NCI-H2107 (cell line): ENCODE measurements at regions not wholly inside any gene's neighbourhood (a gene's known extent, or its start where the extent isn't known, plus 50 kb on each side); places are given as distances from the start of the nearest gene placed in this dataset.
A peak's percentile ranks its signal among the peaks of the same experiment; 100 is the strongest.
"Not testable (repeated sequence)": the region's sequence is repeated elsewhere in the genome, so short reads cannot be mapped to it uniquely, and the experiment has no call there.

Experiments
- DNase-seq: peaks from one replicate; lab custom pipeline; 2025; lab: John Stamatoyannopoulos, UW

- peak; percentile 70 for DNase-seq
These were observed 155.9 kb upstream of the KLF12 start for GRCh38 chr13:74289861-74290773.

GRCh38 chr13:74289107-74289506, 154.9 kb upstream of the KLF12 start:
- DNase-seq: no peak

DNA sequence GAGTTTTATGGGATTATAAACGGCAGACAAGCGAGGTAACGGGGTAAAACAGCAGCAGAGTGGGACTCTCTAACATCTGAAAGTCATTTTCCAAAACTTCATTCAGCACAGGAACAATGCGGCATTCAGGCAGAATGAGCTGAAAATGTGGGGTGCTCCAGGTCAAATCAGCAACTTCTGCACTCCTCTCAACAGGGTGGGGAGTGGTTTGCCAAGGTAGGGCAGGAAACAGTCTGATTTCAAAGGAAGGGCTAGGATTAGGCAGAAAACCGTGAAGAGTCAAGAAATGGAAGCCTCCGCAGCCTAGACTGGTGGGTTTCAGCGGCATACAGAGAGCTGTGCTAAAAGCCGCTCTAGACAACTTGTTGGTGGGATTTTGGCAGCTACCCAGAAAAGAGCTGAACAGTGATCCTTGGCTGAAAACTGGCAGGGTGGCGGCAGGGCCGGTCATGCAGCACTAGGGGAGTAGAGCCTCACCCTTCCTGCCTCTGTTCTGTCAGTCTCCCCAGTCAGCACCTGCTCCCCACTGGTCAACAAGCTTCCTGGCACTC, 154.2 kb upstream of the KLF12 start:
- DNase-seq: no peak

GRCh38 chr13:74287724-74288169, 153.5 kb upstream of the KLF12 start:
- peak; percentile 14 for DNase-seq

- no peak for DNase-seq
These were observed 146.7 kb upstream of the KLF12 start for GRCh38 chr13:74280795-74281490.

DNA sequence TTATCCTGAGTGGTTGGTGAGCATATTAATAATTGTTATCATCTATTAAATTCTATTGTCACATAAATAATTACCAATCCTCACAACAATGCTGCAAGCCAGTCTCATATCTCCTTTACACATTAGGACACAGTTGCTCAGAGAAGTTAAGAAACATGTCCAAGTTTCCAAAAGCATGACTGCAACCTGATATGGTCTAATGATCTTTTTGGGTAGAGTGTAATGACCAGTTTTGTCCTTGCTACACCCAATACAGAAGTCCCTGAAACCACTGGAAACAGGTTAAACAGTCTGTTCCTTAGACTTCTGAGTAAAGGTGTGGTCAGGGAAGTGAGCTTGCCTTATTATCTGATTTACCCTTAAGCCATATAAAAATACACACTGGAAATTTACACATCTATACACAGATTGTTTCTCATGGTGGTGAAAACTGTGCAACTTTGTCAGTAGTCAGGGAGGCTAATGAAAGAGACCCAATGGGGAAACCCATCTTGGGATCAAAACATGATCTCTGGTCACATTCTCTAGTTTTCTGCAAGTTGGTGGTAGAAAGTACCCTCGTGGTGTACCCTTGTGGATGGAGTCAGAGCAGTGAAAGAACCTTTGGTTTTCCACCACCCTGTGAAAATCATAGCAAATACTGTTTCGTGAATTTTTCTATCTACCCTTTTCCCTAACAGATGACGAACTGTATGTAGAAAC, 146.0 kb upstream of the KLF12 start:
- DNase-seq: no peak

GRCh38 chr13:74278901-74279300, 144.7 kb upstream of the KLF12 start:
- no peak for DNase-seq

GRCh38 chr13:74274916-74275315, 140.7 kb upstream of the KLF12 start:
- DNase-seq: no peak

DNA sequence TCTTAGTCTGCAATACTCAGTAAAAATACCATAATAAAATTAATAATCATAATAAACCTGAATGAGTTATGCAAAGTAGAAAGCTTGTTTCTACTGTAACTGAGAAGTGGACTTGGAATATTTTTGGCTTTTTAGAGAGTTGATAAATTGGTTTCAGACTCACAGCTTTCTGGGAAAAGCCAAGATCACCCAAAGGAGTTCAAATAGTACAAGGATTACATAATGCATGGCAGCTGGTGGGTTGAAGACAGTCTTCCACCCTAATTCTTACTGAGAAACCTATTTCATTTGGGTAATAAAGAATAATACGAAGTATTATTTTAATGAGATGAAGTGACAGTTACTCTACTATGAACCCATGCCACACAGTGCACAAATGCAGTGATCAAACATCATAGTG, 139.4 kb upstream of the KLF12 start:
- DNase-seq: no peak

- DNase-seq: no peak
These were observed 138.6 kb upstream of the KLF12 start for GRCh38 chr13:74272826-74273225.

GRCh38 chr13:74270018-74270417, 135.8 kb upstream of the KLF12 start:
- DNase-seq: no peak

GRCh38 chr13:74266861-74267260, 132.7 kb upstream of the KLF12 start:
- no peak for DNase-seq

DNA sequence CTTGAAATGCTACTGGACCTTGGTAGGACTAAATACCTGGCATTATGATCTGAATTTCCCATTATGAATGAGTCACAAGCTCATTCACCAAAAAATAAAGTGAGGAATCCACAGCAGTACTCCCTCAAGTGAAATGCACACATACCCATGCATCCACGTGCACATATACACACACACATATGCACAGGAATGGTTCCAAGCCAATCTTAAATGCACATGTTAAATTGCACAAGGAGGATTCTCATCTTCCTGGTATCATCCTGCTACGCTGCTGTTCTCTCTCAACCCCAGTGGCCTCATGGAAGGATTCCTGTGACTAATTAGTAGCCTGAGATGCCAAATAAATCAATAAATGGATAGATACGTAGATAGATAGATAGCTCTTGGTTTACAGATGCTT, 132.1 kb upstream of the KLF12 start:
- no peak for DNase-seq

DNA sequence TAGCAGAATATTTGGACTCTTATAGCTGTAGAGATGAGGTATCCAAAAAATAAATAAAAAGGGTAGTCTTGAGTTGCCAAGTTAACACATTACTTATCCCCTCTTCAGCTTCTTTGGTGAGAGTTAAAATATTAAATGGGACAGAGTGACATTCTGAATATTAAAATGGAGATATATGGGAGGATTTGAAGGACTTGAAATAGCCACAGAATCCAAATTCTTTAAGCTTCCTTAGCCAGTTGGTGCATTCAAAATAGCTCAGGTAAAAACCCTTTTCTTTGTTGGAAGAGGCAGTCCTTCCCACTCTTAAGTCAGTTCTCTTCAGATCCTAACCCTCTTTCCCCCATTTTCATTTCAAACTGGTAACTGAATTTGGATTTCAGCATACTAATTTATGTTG, 130.1 kb upstream of the KLF12 start:
- DNase-seq: no peak

DNA sequence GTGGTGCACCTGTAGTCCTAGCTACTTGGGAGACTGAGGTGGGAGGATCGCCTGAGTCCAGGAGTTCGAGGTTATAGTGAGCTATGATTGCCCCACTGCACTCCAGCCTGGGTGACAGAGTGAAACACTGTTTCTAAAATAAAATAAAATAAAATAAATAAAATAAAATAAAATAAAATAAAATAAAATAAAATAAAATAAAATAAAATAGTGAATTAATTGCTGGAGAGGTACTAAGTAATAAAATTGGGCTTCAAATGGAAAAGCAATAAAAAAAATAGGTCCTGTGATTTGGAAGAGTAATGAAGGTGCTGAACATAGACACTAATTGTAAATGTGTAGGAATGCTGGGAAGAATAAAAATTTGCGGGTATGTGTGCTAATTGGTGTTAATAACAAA, 126.2 kb upstream of the KLF12 start:
- DNase-seq: not testable (repeated sequence)

- DNase-seq: no peak
These were observed 125.4 kb upstream of the KLF12 start for GRCh38 chr13:74259641-74260040.

- no peak for DNase-seq
These were observed 124.8 kb upstream of the KLF12 start for GRCh38 chr13:74258961-74259360.

GRCh38 chr13:74256969-74257368, 122.8 kb upstream of the KLF12 start:
- no peak for DNase-seq

DNA sequence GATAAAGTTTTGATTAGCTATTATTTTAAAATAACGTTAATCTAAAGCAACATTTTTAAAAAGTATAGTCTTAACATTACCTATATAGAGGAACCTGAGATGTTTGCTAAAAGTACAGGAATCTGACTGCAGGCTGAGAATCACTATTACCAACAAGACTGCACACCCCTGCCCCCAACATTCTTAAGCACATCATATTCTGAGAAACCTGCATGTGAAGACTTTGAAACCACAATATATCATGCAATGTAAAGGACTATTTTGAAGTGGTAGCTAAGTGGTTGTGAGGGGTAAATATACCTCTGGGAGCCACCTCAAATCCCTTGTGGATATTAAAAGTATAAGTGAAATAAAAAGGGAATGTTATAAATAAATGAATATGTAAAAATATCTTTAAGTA, 119.0 kb upstream of the KLF12 start:
- DNase-seq: no peak

- DNase-seq: no peak
These were observed 117.7 kb upstream of the KLF12 start for GRCh38 chr13:74251778-74252519.

DNA sequence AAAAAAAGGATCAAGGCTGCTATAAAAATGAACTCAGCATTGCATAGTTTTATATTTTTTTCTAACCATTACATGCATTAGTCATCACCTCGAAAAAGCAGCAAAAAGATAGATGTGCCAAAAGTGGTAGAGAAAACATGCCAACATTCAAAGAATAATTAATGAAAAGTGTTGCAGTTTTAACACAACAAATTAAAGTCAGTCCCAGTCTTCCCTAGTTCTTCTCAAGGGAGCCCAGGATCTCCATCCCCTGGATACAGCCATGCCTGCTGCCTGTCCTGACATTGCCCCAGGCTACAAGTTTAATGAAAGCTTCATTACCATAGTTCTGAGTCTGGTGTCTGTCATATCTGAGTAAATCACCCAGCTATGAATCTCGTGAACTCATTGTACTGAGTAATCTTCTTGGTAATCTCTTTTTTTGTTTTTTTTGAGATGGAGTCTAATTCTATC, 116.6 kb upstream of the KLF12 start:
- DNase-seq: no peak

- no peak for DNase-seq
These were observed 114.3 kb upstream of the KLF12 start for GRCh38 chr13:74248477-74248876.
